Endothelial cell of umbilical vein (primary cell): ENCODE measurements at regions not wholly inside any gene's neighbourhood (a gene's known extent, or its start where the extent isn't known, plus 50 kb on each side); places are given as distances from the start of the nearest gene placed in this dataset.

Source experiments
- BruUV-seq: library from RNA; stranded (reverse); fragments of 400-500 nt; replicated peaks from 2 replicates; lab custom pipeline; 2021; lab: Mats Ljungman, UMichigan
- CTCF ChIA-PET: fragments of 300-600, 350-600 bp; sonication (Branson Sonifier 250); formaldehyde crosslinking; loops from one replicate; lab custom pipeline; 2021; ENCODE audit warnings: antibody characterized with exemption, inconsistent platforms; lab: Charles Lee
- POLR2A ChIA-PET: fragments of 300-600, 350-600 bp; sonication (Branson Sonifier 250); formaldehyde crosslinking; loops from one replicate; lab custom pipeline; 2021; ENCODE audit warnings: antibody characterized with exemption, inconsistent platforms; lab: Charles Lee
- DNase-seq: peaks from one replicate; pipeline ENCODE4 v3.0.0-alpha.2; 2011; ENCODE audit warnings: low read depth, low spot score
- FAIRE-seq: peaks from 2 replicates; lab custom pipeline; 2011; peaks lifted over from hg19 to GRCh38; lab: Jason Lieb, UNC
- H2AFZ ChIP-seq: 2 replicates; pipeline ENCODE4 v1.6.0; 2012; ENCODE audit warnings: low read depth, low read length, control low read depth, inconsistent platforms
- H3K27ac ChIP-seq: 2 replicates; pipeline ENCODE4 v1.5.1; 2011; ENCODE audit warnings: low read depth, mild to moderate bottlenecking, control low read depth, low read length, moderate library complexity; ENCODE audit not compliant: insufficient read depth
- H3K27me3 ChIP-seq, 2 experiments: 2 replicates each; pipeline versions ENCODE4 v1.6.0 to v1.6.1; 2011; ENCODE audit warnings: low read length in 2 of 2, mixed read lengths in 1 of 2; ENCODE audit not compliant: control insufficient read depth in 2 of 2, insufficient read depth in 2 of 2
- H3K36me3 ChIP-seq, 2 experiments: 2 replicates in 1 of 2; 3 replicates in 1 of 2; pipeline ENCODE4 v1.5.1; 2011; ENCODE audit warnings: low read length in 2 of 2, mild to moderate bottlenecking in 1 of 2, moderate library complexity in 1 of 2; ENCODE audit not compliant: control insufficient read depth in 2 of 2, insufficient read depth in 2 of 2; ENCODE audit errors: extremely low read depth in 1 of 2
- H3K4me1 ChIP-seq: 3 replicates; pipeline ENCODE4 v1.5.1; 2011; ENCODE audit warnings: mild to moderate bottlenecking, low read length; ENCODE audit not compliant: control insufficient read depth, insufficient read depth; ENCODE audit errors: extremely low read depth
- H3K4me2 ChIP-seq: 2 replicates; pipeline ENCODE4 v1.6.1; 2011; ENCODE audit warnings: low read length, control low read depth, mixed read lengths; ENCODE audit not compliant: insufficient read depth
- H3K4me3 ChIP-seq, 3 experiments: fragments of 200-600 bp in 1 of 3; sonication (generic), shearing (Covaris generic) in 1 of 3; replicated peaks in 1 of 3; 2 replicates each; pipeline ENCODE4 v1.5.1; 2011 to 2016; ENCODE audit warnings: control low read depth in 3 of 3, low read length in 3 of 3, mild to moderate bottlenecking in 2 of 3, inconsistent platforms in 1 of 3, low read depth in 1 of 3, moderate library complexity in 1 of 3; ENCODE audit not compliant: insufficient read depth in 1 of 3
- H3K79me2 ChIP-seq: 2 replicates; pipeline ENCODE4 v1.6.0; 2012; ENCODE audit warnings: low read length, inconsistent platforms; ENCODE audit not compliant: control insufficient read depth, insufficient read depth
- H3K9ac ChIP-seq: replicated peaks from 2 replicates; pipeline ENCODE3; 2011; ENCODE audit warnings: low read length, control low read depth; ENCODE audit not compliant: insufficient read depth; ENCODE audit errors: extremely low read depth
- H3K9me1 ChIP-seq: replicated peaks from 3 replicates; pipeline ENCODE4 v1.6.0; 2011; ENCODE audit warnings: mild to moderate bottlenecking, low read length; ENCODE audit not compliant: control insufficient read depth, insufficient read depth; ENCODE audit errors: extremely low read depth
- H3K9me3 ChIP-seq: replicated peaks from 2 replicates; pipeline ENCODE4 v1.5.1; 2012; ENCODE audit warnings: low read length, inconsistent platforms; ENCODE audit not compliant: control insufficient read depth, insufficient read depth
- H4K20me1 ChIP-seq: replicated peaks from 2 replicates; pipeline ENCODE3; 2011; ENCODE audit warnings: mild to moderate bottlenecking, low read length; ENCODE audit not compliant: control insufficient read depth, insufficient read depth; ENCODE audit errors: extremely low read depth
- EZH2 ChIP-seq: IDR thresholded peaks from 2 replicates; pipeline ENCODE4 v1.6.1; 2012; ENCODE audit warnings: borderline replicate concordance, low read depth, mild to moderate bottlenecking, moderate library complexity, low read length, inconsistent platforms; ENCODE audit not compliant: severe bottlenecking
- FOS ChIP-seq: IDR thresholded peaks from 2 replicates; pipeline ENCODE4 v1.6.1; 2011; ENCODE audit warnings: mild to moderate bottlenecking, low read length, moderate library complexity, borderline replicate concordance; ENCODE audit not compliant: insufficient read depth
- GATA2 ChIP-seq: IDR thresholded peaks from 2 replicates; pipeline ENCODE4 v1.7.0; 2011; ENCODE audit warnings: low read depth, mild to moderate bottlenecking, moderate library complexity, mixed read lengths, low read length; ENCODE audit not compliant: insufficient read length, insufficient read depth
- JUN ChIP-seq: IDR thresholded peaks from 2 replicates; pipeline ENCODE4 v1.6.1; 2011; ENCODE audit warnings: borderline replicate concordance, low read depth; ENCODE audit not compliant: insufficient read length, insufficient read depth
- MYC ChIP-seq: IDR thresholded peaks from one replicate; pipeline ENCODE4 v1.6.1; 2011; ENCODE audit warnings: mild to moderate bottlenecking, low read depth, low read length
- POLR2A ChIP-seq: IDR thresholded peaks from 2 replicates; pipeline ENCODE4 v1.6.1; 2012; ENCODE audit warnings: low read depth, mild to moderate bottlenecking, control low read depth, low read length
- POLR2AphosphoS5 ChIP-seq: IDR thresholded peaks from 2 replicates; pipeline ENCODE4 v1.6.1; 2012; ENCODE audit warnings: low read depth, mild to moderate bottlenecking, control low read depth, low read length, moderate library complexity; ENCODE audit not compliant: insufficient read depth
- dilution Hi-C: fragments of 300-500 bp; cut with MboI; formaldehyde crosslinking; loops from one replicate; pipeline ENCODE4 v1.15.0; 2019; ENCODE audit warnings: low sequenced_read_pairs; ENCODE audit not compliant: extremely low pct_ligation_motif_present
- intact Hi-C: fragments of 100-400 bp; cut with micrococcal nuclease; formaldehyde crosslinking; loops from one replicate; pipeline ENCODE4 v1.10.0; 2022
- TF ChIP-seq, protein P1 (sequence below), 2 donors: IDR thresholded peaks; 1 replicate in 1 of 2; 2 replicates in 1 of 2; pipeline ENCODE4 v1.5.1; 2011; ENCODE audit warnings: low read length in 2 of 2, mild to moderate bottlenecking in 2 of 2, moderate library complexity in 2 of 2, control low read depth in 1 of 2, inconsistent platforms in 1 of 2, low read depth in 1 of 2; ENCODE audit not compliant: insufficient read depth in 1 of 2; ENCODE audit errors: extremely low read depth in 1 of 2
- TF ChIP-seq, protein P2 (sequence below): IDR thresholded peaks from 2 replicates; pipeline ENCODE4 v1.6.1; 2011; ENCODE audit not compliant: insufficient read depth, insufficient read length

DNA sequence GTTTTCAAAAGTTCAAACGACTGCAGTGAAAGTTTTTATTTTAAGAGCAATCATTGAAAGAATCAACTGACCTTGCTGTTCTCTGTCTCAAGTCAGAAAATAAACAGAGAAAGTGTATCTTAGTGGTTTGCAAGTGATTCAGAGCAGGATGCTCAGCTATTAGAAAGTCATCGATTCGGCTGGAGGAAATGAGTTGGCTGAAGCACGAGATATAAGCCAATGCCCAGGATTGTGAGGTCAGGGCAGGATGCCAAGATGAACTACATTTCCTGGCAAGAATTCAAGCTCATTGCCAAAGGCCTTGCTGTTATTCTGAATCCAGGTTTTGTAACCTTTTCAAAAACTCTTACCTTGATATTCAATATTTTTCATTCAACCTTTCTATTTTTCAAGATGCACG lies 541.4 kb upstream of the BOD1L1 start:
- TF ChIP-seq JUN (peak; percentile 81), MYC (no peak), EZH2 (no peak), POLR2AphosphoS5 (peak; percentile 84), GATA2 (peak; percentile 93), FOS (peak; percentile 96), POLR2A (peak; percentile 34)
- TF ChIP-seq, protein P1, sequence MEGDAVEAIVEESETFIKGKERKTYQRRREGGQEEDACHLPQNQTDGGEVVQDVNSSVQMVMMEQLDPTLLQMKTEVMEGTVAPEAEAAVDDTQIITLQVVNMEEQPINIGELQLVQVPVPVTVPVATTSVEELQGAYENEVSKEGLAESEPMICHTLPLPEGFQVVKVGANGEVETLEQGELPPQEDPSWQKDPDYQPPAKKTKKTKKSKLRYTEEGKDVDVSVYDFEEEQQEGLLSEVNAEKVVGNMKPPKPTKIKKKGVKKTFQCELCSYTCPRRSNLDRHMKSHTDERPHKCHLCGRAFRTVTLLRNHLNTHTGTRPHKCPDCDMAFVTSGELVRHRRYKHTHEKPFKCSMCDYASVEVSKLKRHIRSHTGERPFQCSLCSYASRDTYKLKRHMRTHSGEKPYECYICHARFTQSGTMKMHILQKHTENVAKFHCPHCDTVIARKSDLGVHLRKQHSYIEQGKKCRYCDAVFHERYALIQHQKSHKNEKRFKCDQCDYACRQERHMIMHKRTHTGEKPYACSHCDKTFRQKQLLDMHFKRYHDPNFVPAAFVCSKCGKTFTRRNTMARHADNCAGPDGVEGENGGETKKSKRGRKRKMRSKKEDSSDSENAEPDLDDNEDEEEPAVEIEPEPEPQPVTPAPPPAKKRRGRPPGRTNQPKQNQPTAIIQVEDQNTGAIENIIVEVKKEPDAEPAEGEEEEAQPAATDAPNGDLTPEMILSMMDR (IDR thresholded peaks at IDR 0.05; ENCODE audit: extremely low read depth in 1 of 2, insufficient read depth in 1 of 2, low read depth in 1 of 2, low read length in 2 of 2): no peak
- TF ChIP-seq, protein P2, sequence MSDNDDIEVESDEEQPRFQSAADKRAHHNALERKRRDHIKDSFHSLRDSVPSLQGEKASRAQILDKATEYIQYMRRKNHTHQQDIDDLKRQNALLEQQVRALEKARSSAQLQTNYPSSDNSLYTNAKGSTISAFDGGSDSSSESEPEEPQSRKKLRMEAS: no peak
- H3K27ac ChIP-seq: no peak overlapping the region

More for the DNA sequence above, 541.4 kb upstream of the BOD1L1 start:
- CTCF ChIA-PET: interaction anchor here (0.8 to 1.7 kb wide), 7 partner anchors 9 to 515 kb away, joined by 3 to 10 read pairs (median 4); no protein-coding TSS in a partner anchor
- peaks cover 19% of the 10 kb centered on the region for H3K4me1 ChIP-seq
- H3K27me3 ChIP-seq: no peaks in the 10 kb centered on the region
- FAIRE-seq (peak; percentile 88), DNase-seq (peak; percentile 93)
- H3K9ac ChIP-seq: no peak overlapping the region
- H3K9me1 ChIP-seq: no peaks in the 10 kb centered on the region
- H2AFZ ChIP-seq: no peak overlapping the region
- H3K4me2 ChIP-seq: peak overlapping the region; percentile 16
- no TSS peak for BruUV-seq
- H3K9me3 ChIP-seq: no peaks in the 10 kb centered on the region
- no peaks in the 10 kb centered on the region for H4K20me1 ChIP-seq
- POLR2A ChIA-PET: interaction anchor here (0.8 kb wide), 1 partner anchor 15 kb away, joined by 3 read pairs; no protein-coding TSS in a partner anchor
- dilution Hi-C loops (no loop called here), intact Hi-C loops (loop anchor here (1.0 to 10.0 kb wide), 3 partner anchors 9 to 836 kb away; partner anchors contain the start of gene CPEB2)
- no peaks in the 10 kb centered on the region for H3K79me2 ChIP-seq
- H3K4me3 ChIP-seq: no peak overlapping the region
- H3K36me3 ChIP-seq: no peaks in the 10 kb centered on the region
